ENCODE measurements at regions not wholly inside any gene's neighbourhood (a gene's known extent, or its start where the extent isn't known, plus 50 kb on each side); places are given as distances from the start of the nearest gene placed in this dataset.

GRCh38 chr6:97653076-97653475 is 370.1 kb upstream of the MMS22L start:
- TF ChIP-seq POLR2A (IDR thresholded peaks at IDR 0.05; ENCODE audit: control extremely low read depth in 1 of 2, low read depth in 2 of 2, low read length in 2 of 2) (no peak), TAF1 (IDR thresholded peaks at IDR 0.05; ENCODE audit: low read depth, low read length) (no peak), CTCF (IDR thresholded peaks at IDR 0.05; ENCODE audit: control extremely low read depth in 1 of 3, insufficient read depth in 1 of 3, low read depth in 1 of 3, low read length in 3 of 3) (no peak), BRCA1 (IDR thresholded peaks at IDR 0.05; ENCODE audit: low read depth, low read length) (no peak), EP300 (IDR thresholded peaks at IDR 0.05; ENCODE audit: borderline replicate concordance in 1 of 2, low read depth in 2 of 2, low read length in 2 of 2) (no peak), EZH2 (IDR thresholded peaks at IDR 0.05; ENCODE audit: low read depth, low read length, severe bottlenecking) (no peak), ZNF274 (IDR thresholded peaks at IDR 0.05; ENCODE audit: borderline replicate concordance, extremely low read depth, low read length) (no peak), CREB1 (IDR thresholded peaks at IDR 0.05) (no peak), CEBPB (IDR thresholded peaks at IDR 0.05; ENCODE audit: low read depth, low read length) (no peak), RAD21 (IDR thresholded peaks at IDR 0.05 in 1 of 2, conservative IDR thresholded peaks at IDR 0.05 in 1 of 2; ENCODE audit: low read depth in 2 of 2, low read length in 2 of 2) (no peak), POLR2AphosphoS5 (IDR thresholded peaks at IDR 0.05; ENCODE audit: low read depth, low read length) (no peak), ASH2L (IDR thresholded peaks at IDR 0.05; ENCODE audit: low read length) (no peak), ATF3 (IDR thresholded peaks at IDR 0.05; ENCODE audit: insufficient read depth, low read depth, low read length) (no peak), KDM5A (IDR thresholded peaks at IDR 0.05; ENCODE audit: low read length) (no peak)
